Stimulated activated naive CD8-positive, alpha-beta T cell treated with anti-CD3 and anti-CD28 coated beads, Interleukin-15, Interleukin-2, amounts not matched to agents 100 U/mL and 50 U/mL, for 24 hours (primary cell): ENCODE measurements at regions not wholly inside any gene's neighbourhood (a gene's known extent, or its start where the extent isn't known, plus 50 kb on each side); places are given as distances from the start of the nearest gene placed in this dataset.
A peak's percentile ranks its signal among the peaks of the same experiment; 100 is the strongest.

Source experiments
- ATAC-seq: fragments of 150-1000 bp; cut with Tn5 transposase; one replicate; pipeline ENCODE4 v1.10.0; 2021
- DNase-seq: peaks from one replicate; pipeline ENCODE4 v3.0.0; 2021

- DNase-seq (no peak), ATAC-seq (no peak)
Measured at GRCh38 chr3:94179059-94179458, 116.2 kb downstream of the NSUN3 start.

- no peak for ATAC-seq
Measured at GRCh38 chr3:94183551-94183950, 120.7 kb downstream of the NSUN3 start.

GRCh38 chr3:94184781-94185180, 121.9 kb downstream of the NSUN3 start:
- ATAC-seq (no peak), DNase-seq (no peak)

More at GRCh38 chr3:94183551-94183950, 120.7 kb downstream of the NSUN3 start:
- DNase-seq: no peak

- DNase-seq (no peak), ATAC-seq (no peak)
Measured at GRCh38 chr3:94185753-94186152, 122.9 kb downstream of the NSUN3 start.

GRCh38 chr3:94187697-94188096, 124.8 kb downstream of the NSUN3 start:
- no peak for DNase-seq
- no peak for ATAC-seq

GRCh38 chr3:94195381-94195780, 132.5 kb downstream of the NSUN3 start:
- DNase-seq (no peak), ATAC-seq (no peak)

- DNase-seq (no peak), ATAC-seq (no peak)
Measured at GRCh38 chr3:94206291-94206690, 143.4 kb downstream of the NSUN3 start.

- no peak for ATAC-seq
- no peak for DNase-seq
Measured at GRCh38 chr3:94210256-94210655, 147.4 kb downstream of the NSUN3 start.

- ATAC-seq: no peak
Measured at GRCh38 chr3:94217406-94217805, 154.5 kb downstream of the NSUN3 start.

GRCh38 chr3:94220426-94220825, 157.6 kb downstream of the NSUN3 start:
- no peak for DNase-seq
- no peak for ATAC-seq

More at GRCh38 chr3:94217406-94217805, 154.5 kb downstream of the NSUN3 start:
- DNase-seq: no peak

GRCh38 chr3:94221829-94222228, 159.0 kb downstream of the NSUN3 start:
- DNase-seq (no peak), ATAC-seq (no peak)

GRCh38 chr3:94225148-94225865, 162.4 kb downstream of the NSUN3 start:
- ATAC-seq (peak; percentile 43), DNase-seq (no peak)

- no peak for DNase-seq
- ATAC-seq: no peak
Measured at GRCh38 chr3:94226078-94226477, 163.2 kb downstream of the NSUN3 start.

GRCh38 chr3:94232921-94233320, 170.1 kb downstream of the NSUN3 start:
- DNase-seq: no peak
- ATAC-seq: no peak

- no peak for ATAC-seq
- DNase-seq: peak; percentile 3
Measured at GRCh38 chr3:94234177-94234788, 171.4 kb downstream of the NSUN3 start.

GRCh38 chr3:94241986-94242385, 179.1 kb downstream of the NSUN3 start:
- DNase-seq (no peak), ATAC-seq (no peak)

- ATAC-seq: no peak
- no peak for DNase-seq
Measured at GRCh38 chr3:94246171-94246570, 183.3 kb downstream of the NSUN3 start.

GRCh38 chr3:94248042-94248441, 185.2 kb downstream of the NSUN3 start:
- no peak for ATAC-seq
- no peak for DNase-seq

- no peak for ATAC-seq
Measured at GRCh38 chr3:94249491-94250079, 186.7 kb downstream of the NSUN3 start.

GRCh38 chr3:94251566-94251965, 188.7 kb downstream of the NSUN3 start:
- no peak for DNase-seq
- no peak for ATAC-seq

More at GRCh38 chr3:94249491-94250079, 186.7 kb downstream of the NSUN3 start:
- peak; percentile 75 for DNase-seq

- ATAC-seq (no peak), DNase-seq (no peak)
Measured at GRCh38 chr3:94252316-94252715, 189.5 kb downstream of the NSUN3 start.

- no peak for DNase-seq
- ATAC-seq: no peak
Measured at GRCh38 chr3:94256888-94257813, 194.3 kb downstream of the NSUN3 start.
